ENCODE measurements at regions not wholly inside any gene's neighbourhood (a gene's known extent, or its start where the extent isn't known, plus 50 kb on each side); places are given as distances from the start of the nearest gene placed in this dataset.

DNA sequence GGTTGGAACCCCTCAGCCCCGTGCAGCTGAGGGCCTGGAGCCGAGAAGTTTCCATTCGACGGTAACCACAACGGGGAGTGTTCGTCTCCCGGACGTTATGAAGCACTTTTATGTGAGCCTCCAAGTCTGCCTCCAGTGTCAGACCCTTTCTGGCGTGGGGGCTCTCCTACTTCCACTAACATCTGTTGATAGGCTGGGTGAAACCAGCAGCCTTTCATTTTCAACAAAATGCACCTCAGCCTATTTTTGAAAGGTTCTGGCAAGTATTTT is 257.4 kb downstream of the THBS2 start:
- TF ChIP-seq RAD21 (IDR thresholded peaks at IDR 0.05; ENCODE audit: low read depth) (no peak), ZBTB7A (IDR thresholded peaks at IDR 0.05; ENCODE audit: low read depth) (no peak), TAF1 (IDR thresholded peaks at IDR 0.05; ENCODE audit: low read depth) (no peak), YY1 (IDR thresholded peaks at IDR 0.05; ENCODE audit: low read depth) (no peak)
